ENCODE measurements at regions not wholly inside any gene's neighbourhood (a gene's known extent, or its start where the extent isn't known, plus 50 kb on each side); places are given as distances from the start of the nearest gene placed in this dataset.

DNA sequence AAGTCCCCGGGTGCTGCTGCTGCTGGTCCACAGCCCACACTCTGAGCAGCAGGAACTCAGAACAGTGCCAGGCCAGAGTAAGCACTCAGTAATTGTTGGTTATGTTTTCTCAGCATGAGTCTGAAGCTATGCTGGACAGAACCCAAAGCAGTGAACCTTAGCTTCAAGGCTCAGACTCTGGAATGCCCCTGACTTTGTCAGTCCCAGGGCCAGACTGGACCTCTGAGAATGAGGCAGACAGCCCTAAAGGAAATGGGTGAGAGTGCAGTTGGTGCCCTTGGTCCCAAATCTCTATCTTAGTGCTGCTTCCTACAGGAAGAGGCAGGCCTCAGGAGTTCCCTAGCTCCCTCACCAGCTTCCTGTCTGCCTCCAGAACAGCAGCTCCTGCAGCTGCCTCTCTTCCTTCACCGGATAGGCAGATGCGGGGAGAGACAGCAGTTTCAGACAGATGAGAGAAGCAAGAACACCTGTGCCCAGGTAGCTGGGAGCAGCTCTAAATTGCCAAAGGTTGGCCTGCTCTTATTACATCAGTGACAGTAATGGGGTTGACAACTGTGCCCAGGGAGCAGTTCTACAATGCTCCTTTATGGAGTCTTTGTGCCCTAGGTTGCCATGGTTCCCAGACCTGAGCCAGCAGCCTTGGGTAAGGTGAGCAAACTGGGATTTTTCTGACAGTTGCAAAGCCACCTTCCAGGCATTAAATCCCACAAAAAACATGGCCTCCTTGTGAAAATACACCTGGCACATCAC is 82.2 kb upstream of the CXCL14 start:
- no peak for DNase-seq (ENCODE audit: low read depth, low spot score)
- H3K27ac ChIP-seq (ENCODE audit: low read depth, low read length): no peak overlapping the region
- TF ChIP-seq, protein P1, sequence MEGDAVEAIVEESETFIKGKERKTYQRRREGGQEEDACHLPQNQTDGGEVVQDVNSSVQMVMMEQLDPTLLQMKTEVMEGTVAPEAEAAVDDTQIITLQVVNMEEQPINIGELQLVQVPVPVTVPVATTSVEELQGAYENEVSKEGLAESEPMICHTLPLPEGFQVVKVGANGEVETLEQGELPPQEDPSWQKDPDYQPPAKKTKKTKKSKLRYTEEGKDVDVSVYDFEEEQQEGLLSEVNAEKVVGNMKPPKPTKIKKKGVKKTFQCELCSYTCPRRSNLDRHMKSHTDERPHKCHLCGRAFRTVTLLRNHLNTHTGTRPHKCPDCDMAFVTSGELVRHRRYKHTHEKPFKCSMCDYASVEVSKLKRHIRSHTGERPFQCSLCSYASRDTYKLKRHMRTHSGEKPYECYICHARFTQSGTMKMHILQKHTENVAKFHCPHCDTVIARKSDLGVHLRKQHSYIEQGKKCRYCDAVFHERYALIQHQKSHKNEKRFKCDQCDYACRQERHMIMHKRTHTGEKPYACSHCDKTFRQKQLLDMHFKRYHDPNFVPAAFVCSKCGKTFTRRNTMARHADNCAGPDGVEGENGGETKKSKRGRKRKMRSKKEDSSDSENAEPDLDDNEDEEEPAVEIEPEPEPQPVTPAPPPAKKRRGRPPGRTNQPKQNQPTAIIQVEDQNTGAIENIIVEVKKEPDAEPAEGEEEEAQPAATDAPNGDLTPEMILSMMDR (IDR thresholded peaks at IDR 0.05; ENCODE audit: low read depth, low read length): no peak
- ChIA-PET POLR2A (no interaction called here), CTCF (interaction anchor here (0.6 kb wide), 1 partner anchor 1592 kb away, joined by 3 read pairs; no protein-coding TSS in a partner anchor)
- no peak overlapping the region for H3K4me3 ChIP-seq (ENCODE audit: low read depth, low read length)
- H3K9me3 ChIP-seq (ENCODE audit: control insufficient read depth, insufficient read depth, low read length): no peaks in the 10 kb centered on the region
- no peaks in the 10 kb centered on the region for H3K27me3 ChIP-seq (ENCODE audit: control insufficient read depth, insufficient read depth, low read length)

DNA sequence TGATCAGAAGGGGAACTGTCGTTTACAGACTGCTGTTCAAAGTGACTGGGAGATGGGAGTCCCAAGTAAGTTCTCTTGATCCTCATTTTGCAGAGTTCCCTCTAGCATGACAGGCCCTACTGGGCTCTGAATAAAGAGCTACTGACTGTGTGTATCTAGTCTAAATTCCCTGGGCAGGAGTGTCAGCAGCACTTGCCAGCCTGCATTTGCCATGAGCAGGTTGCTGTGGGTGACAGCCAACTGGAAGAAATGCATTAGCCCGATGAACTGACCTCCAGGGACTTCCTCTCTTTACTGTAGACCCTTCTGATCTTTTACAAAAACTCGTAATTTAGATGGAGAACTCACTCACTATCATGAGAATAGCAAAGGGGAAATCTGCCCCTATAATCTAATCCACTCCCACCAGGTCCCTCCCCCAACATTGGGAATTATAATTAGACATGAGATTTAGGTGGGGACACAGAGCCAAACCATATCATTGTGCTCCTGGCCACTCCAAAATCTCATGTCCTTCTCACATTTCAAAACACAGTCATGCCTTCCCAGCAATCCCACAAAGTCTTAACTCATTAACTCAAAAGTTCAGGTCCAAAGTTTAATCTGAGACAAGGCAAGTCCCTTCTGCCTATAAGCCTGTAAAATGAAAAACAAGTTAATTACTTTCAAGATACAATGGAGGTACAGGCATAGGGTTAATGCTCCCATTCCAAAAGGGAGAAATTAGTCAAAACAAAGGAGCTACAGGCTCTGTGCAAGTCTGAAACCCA is 78.9 kb upstream of the CXCL14 start:
- TF ChIP-seq, protein P1 (IDR thresholded peaks at IDR 0.05; ENCODE audit: low read depth, low read length): no peak
- POLR2A ChIA-PET: no interaction called here
- no peaks in the 10 kb centered on the region for H3K9me3 ChIP-seq (ENCODE audit: control insufficient read depth, insufficient read depth, low read length)
- H3K27ac ChIP-seq (ENCODE audit: low read depth, low read length): no peak overlapping the region
- CTCF ChIA-PET: no interaction called here
- DNase-seq (ENCODE audit: low read depth, low spot score): no peak
- H3K27me3 ChIP-seq (ENCODE audit: control insufficient read depth, insufficient read depth, low read length): no peaks in the 10 kb centered on the region
- no peak overlapping the region for H3K4me3 ChIP-seq (ENCODE audit: low read depth, low read length)

DNA sequence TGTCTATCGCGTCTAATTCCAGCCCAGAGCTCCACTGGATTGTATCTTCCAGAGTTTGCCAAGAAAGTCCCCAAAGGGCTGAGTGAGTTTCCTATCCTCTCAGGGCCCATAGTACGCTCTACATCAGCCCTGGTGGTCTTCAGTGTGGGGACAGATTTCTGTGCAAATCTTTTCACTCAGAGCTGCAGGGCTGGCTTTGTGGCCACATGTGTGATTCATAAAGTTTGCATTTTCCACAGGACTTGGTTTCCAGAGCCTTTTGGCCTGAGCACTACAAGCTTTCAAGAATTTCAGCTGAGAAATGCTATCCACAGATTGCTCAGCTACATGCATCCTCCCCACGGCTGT is 76.7 kb upstream of the CXCL14 start:
- CTCF ChIA-PET: no interaction called here
- DNase-seq (ENCODE audit: low read depth, low spot score): no peak
- H3K27ac ChIP-seq (ENCODE audit: low read depth, low read length): no peak overlapping the region
- no peak overlapping the region for H3K4me3 ChIP-seq (ENCODE audit: low read depth, low read length)
- H3K9me3 ChIP-seq (ENCODE audit: control insufficient read depth, insufficient read depth, low read length): no peaks in the 10 kb centered on the region
- TF ChIP-seq, protein P1 (IDR thresholded peaks at IDR 0.05; ENCODE audit: low read depth, low read length): no peak
- H3K27me3 ChIP-seq (ENCODE audit: control insufficient read depth, insufficient read depth, low read length): no peaks in the 10 kb centered on the region
- POLR2A ChIA-PET: no interaction called here

DNA sequence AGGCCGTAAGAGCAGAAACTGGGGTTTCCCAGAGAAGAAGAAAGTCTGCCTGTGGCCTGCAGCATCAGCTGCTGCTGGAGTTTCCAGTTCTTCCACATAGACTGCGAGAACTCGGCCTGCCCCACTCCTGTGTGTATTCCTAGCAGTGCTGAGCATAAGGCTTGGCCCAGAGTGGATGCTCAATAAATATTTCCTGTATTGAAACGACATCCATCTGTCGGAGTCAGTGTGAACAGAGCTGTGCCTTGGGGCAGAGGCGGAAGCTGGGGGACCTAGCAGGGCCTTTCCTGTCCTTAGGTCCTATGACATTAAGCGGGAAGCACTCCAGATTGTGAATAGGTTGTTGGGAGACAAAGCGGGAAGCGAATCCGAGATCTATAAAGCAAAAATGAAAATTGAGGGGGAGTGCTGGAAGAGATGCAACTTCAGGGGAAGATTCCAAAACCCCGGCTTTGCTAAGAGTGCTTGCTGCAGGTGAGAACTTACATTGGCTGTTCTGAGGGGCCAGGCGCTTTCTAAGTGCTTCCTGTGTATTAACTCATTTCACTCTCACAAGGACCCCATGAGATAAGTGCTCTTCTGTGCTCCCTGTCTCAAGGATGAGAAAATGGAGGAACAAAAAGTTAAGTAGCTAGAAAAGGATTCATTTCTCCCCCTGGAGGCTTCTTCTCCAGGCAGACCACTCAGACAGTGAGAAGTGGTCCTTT is 76.1 kb upstream of the CXCL14 start:
- TF ChIP-seq, protein P1 (IDR thresholded peaks at IDR 0.05; ENCODE audit: low read depth, low read length): no peak

More for the DNA sequence above, 76.1 kb upstream of the CXCL14 start:
- H3K9me3 ChIP-seq (ENCODE audit: control insufficient read depth, insufficient read depth, low read length): no peaks in the 10 kb centered on the region
- no peak for DNase-seq (ENCODE audit: low read depth, low spot score)
- POLR2A ChIA-PET: no interaction called here
- CTCF ChIA-PET: interaction anchor here (0.9 kb wide), 1 partner anchor 89 kb away, joined by 3 read pairs; no protein-coding TSS in a partner anchor
- H3K27me3 ChIP-seq (ENCODE audit: control insufficient read depth, insufficient read depth, low read length): no peaks in the 10 kb centered on the region
- H3K27ac ChIP-seq (ENCODE audit: low read depth, low read length): no peak overlapping the region
- no peak overlapping the region for H3K4me3 ChIP-seq (ENCODE audit: low read depth, low read length)

Measured in AG04450 (cell line).